Astrocyte of the cerebellum (primary cell): ENCODE measurements at regions not wholly inside any gene's neighbourhood (a gene's known extent, or its start where the extent isn't known, plus 50 kb on each side); places are given as distances from the start of the nearest gene placed in this dataset.

Source experiments
- DNase-seq: peaks from one replicate; pipeline ENCODE4 v3.0.0-alpha.2; 2011; ENCODE audit warnings: low read depth
- H3K4me3 ChIP-seq: 2 replicates; pipeline ENCODE4 v1.5.1; 2011; ENCODE audit warnings: mild to moderate bottlenecking, low read depth, low read length, moderate library complexity
- in situ Hi-C: cut with HindIII; loops from 2 replicates; pipeline ENCODE4 v1.10.0; 2017; ENCODE audit warnings: low sequenced_read_pairs
- TF ChIP-seq, protein P1 (sequence below): IDR thresholded peaks from 2 replicates; pipeline ENCODE4 v1.5.1; 2012; ENCODE audit warnings: low read length, low read depth, moderate library complexity, mild to moderate bottlenecking; ENCODE audit errors: missing control alignments

- TF ChIP-seq, protein P1, sequence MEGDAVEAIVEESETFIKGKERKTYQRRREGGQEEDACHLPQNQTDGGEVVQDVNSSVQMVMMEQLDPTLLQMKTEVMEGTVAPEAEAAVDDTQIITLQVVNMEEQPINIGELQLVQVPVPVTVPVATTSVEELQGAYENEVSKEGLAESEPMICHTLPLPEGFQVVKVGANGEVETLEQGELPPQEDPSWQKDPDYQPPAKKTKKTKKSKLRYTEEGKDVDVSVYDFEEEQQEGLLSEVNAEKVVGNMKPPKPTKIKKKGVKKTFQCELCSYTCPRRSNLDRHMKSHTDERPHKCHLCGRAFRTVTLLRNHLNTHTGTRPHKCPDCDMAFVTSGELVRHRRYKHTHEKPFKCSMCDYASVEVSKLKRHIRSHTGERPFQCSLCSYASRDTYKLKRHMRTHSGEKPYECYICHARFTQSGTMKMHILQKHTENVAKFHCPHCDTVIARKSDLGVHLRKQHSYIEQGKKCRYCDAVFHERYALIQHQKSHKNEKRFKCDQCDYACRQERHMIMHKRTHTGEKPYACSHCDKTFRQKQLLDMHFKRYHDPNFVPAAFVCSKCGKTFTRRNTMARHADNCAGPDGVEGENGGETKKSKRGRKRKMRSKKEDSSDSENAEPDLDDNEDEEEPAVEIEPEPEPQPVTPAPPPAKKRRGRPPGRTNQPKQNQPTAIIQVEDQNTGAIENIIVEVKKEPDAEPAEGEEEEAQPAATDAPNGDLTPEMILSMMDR: no peak
- in situ Hi-C loops: no loop called here
- H3K4me3 ChIP-seq: peak overlapping the region; percentile 45
- no peak for DNase-seq
Observed at GRCh38 chr6:166862978-166863530, 93.3 kb downstream of the RNASET2 start.

DNA sequence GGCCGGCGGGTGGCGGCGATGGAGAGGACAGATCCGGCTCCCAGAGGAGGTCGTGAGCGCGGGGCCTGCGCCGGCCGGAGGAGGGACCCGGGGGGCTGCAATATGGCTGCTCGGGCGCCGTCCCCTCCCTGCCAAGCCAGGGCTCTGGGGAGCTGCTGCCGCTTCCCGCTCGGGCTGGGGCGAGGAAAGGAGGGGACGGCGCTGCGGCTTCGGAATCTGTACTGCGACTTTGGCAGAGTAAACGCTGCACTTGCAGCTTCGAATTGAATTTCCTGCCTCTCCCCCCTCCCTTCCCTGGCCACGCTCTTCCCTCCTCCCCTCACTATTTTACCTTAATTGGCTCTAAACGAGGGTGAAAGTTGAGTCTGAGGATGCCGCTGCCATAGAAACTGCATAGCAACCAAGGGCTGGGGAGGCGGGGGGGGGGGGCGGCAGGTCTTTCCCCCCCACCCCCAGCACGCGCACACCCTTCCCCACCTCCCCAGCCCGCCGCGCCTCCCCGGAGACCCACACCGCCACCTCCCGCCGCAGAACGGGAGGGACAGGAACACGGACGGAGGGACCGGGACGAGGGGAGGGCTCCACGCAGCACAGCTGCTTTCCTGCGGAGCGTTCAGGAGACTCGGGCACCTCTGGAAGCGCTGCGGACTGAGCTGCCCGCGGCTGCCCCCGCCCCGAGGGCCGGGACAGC, 93.9 kb downstream of the RNASET2 start:
- in situ Hi-C loops: no loop called here
- peak overlapping the region; percentile 45 for H3K4me3 ChIP-seq
- TF ChIP-seq, protein P1: no peak
- no peak for DNase-seq

DNA sequence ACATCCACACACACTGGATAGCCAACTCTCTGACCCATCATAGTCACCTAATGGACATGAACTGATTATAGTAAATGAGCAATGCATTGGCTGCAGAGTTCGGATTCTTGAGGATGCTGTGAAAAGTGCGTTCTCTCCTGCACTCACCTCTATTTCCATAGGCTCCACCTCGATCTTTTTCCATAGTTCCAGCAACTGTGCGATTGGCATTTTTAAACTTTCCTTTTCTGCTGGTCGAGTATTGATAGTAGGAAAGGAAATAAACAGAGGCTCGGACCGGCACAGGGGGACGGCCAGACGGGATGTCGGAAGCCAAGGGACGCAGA, 94.4 kb downstream of the RNASET2 start:
- no peak for DNase-seq
- H3K4me3 ChIP-seq: peak overlapping the region; percentile 45
- TF ChIP-seq, protein P1: no peak
- in situ Hi-C loops: no loop called here

GRCh38 chr6:166861304-166861703, 95.0 kb downstream of the RNASET2 start:
- no peak overlapping the region for H3K4me3 ChIP-seq
- TF ChIP-seq, protein P1: no peak
- DNase-seq: no peak
- in situ Hi-C loops: no loop called here

GRCh38 chr6:166860392-166860791, 96.0 kb downstream of the RNASET2 start:
- TF ChIP-seq, protein P1: no peak
- DNase-seq: no peak
- no peak overlapping the region for H3K4me3 ChIP-seq
- in situ Hi-C loops: no loop called here

- in situ Hi-C loops: no loop called here
- no peak overlapping the region for H3K4me3 ChIP-seq
- DNase-seq: no peak
- TF ChIP-seq, protein P1: no peak
Observed at GRCh38 chr6:166855416-166855815, 100.9 kb downstream of the RNASET2 start.
